ENCODE measurements at regions not wholly inside any gene's neighbourhood (a gene's known extent, or its start where the extent isn't known, plus 50 kb on each side); places are given as distances from the start of the nearest gene placed in this dataset.

- no peak for DNase-seq (ENCODE audit: low spot score)
Measured at GRCh38 chr3:24764236-24764915, 269.7 kb upstream of the THRB start.

GRCh38 chr3:24765399-24765798 is 270.7 kb upstream of the THRB start:
- no peak for DNase-seq (ENCODE audit: low spot score)

- DNase-seq (ENCODE audit: low spot score): no peak
Measured at GRCh38 chr3:24769918-24770317, 275.3 kb upstream of the THRB start.

GRCh38 chr3:24773798-24774197 is 279.1 kb upstream of the THRB start:
- no peak for DNase-seq (ENCODE audit: low spot score)

GRCh38 chr3:24780991-24781390 is 286.3 kb upstream of the THRB start:
- DNase-seq (ENCODE audit: low spot score): no peak

- no peak for DNase-seq (ENCODE audit: low spot score)
Measured at GRCh38 chr3:24781454-24781853, 286.8 kb upstream of the THRB start.

GRCh38 chr3:24793896-24794295 is 299.2 kb upstream of the THRB start:
- DNase-seq (ENCODE audit: low spot score): no peak

GRCh38 chr3:24802614-24803013 is 308.0 kb upstream of the THRB start:
- DNase-seq (ENCODE audit: low spot score): no peak

- DNase-seq (ENCODE audit: low spot score): no peak
Measured at GRCh38 chr3:24804095-24804494, 309.4 kb upstream of the THRB start.

- DNase-seq (ENCODE audit: low spot score): no peak
Measured at GRCh38 chr3:24810881-24811280, 316.2 kb upstream of the THRB start.

- DNase-seq (ENCODE audit: low spot score): no peak
Measured at GRCh38 chr3:24812116-24812515, 317.5 kb upstream of the THRB start.

GRCh38 chr3:24818055-24818454 is 323.4 kb upstream of the THRB start:
- no peak for DNase-seq (ENCODE audit: low spot score)

- DNase-seq (ENCODE audit: low spot score): no peak
Measured at GRCh38 chr3:24828011-24828410, 333.4 kb upstream of the THRB start.

- DNase-seq (ENCODE audit: low spot score): no peak
Measured at GRCh38 chr3:24828551-24828950, 333.9 kb upstream of the THRB start.

- DNase-seq (ENCODE audit: low spot score): no peak
Measured at GRCh38 chr3:24829011-24829581, 334.4 kb upstream of the THRB start.

GRCh38 chr3:24829629-24830229 is 335.1 kb upstream of the THRB start:
- no peak for DNase-seq (ENCODE audit: low spot score)

GRCh38 chr3:24830230-24831152 is 335.8 kb upstream of the THRB start:
- DNase-seq (ENCODE audit: low spot score): no peak

GRCh38 chr3:24831221-24831620 is 336.6 kb upstream of the THRB start:
- no peak for DNase-seq (ENCODE audit: low spot score)

GRCh38 chr3:24832891-24833290 is 338.2 kb upstream of the THRB start:
- DNase-seq (ENCODE audit: low spot score): no peak

- no peak for DNase-seq (ENCODE audit: low spot score)
Measured at GRCh38 chr3:24834442-24834841, 339.8 kb upstream of the THRB start.

- no peak for DNase-seq (ENCODE audit: low spot score)
Measured at GRCh38 chr3:24835510-24835909, 340.9 kb upstream of the THRB start.

GRCh38 chr3:24837601-24838000 is 343.0 kb upstream of the THRB start:
- no peak for DNase-seq (ENCODE audit: low spot score)

- DNase-seq (ENCODE audit: low spot score): no peak
Measured at GRCh38 chr3:24838533-24838932, 343.9 kb upstream of the THRB start.
